ENCODE measurements at regions not wholly inside any gene's neighbourhood (a gene's known extent, or its start where the extent isn't known, plus 50 kb on each side); places are given as distances from the start of the nearest gene placed in this dataset.

- no peak for TF ChIP-seq ZNF256 (CRISPR knock-in tag; conservative IDR thresholded peaks at IDR 0.05)
Measured at GRCh38 chr1:106899644-106900043, 156.8 kb upstream of the PRMT6 start (continued).

DNA sequence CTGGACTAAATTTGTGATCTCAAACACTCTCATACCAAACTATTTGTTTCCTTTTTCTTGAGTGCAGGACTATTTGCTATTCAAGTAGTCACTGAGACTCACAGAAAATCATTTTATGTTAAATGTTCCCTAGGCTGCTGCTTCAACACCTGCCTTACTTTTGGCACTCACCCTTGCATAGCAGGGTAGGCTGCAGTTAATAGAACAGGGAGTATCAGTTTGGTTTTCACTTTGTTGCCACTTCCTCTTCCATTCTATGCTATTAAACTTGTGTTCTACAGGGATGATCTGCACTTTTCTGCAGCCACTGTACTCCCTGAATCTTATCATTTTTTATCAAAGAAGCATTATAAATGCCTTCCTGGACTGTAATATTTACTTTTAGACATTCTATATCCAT is 148.7 kb upstream of the PRMT6 start:
- Histone ChIP-seq H3K4me3 (replicated peaks in 1 of 3; ENCODE audit: insufficient read depth in 1 of 3, low read depth in 2 of 3, low read length in 3 of 3) (no peak overlapping the region), H3K9ac (ENCODE audit: insufficient read depth, low read depth, low read length) (no peak overlapping the region), H2AFZ (ENCODE audit: low read length) (no peak overlapping the region), H4K20me1 (ENCODE audit: insufficient read depth, low read length) (no peaks in the 10 kb centered on the region), H3K4me1 (ENCODE audit: insufficient read depth, low read length) (no peaks in the 10 kb centered on the region), H3K27me3 (ENCODE audit: control insufficient read depth in 1 of 2, insufficient read depth in 2 of 2, low read length in 2 of 2) (no peaks in the 10 kb centered on the region), H3K36me3 (replicated peaks in 1 of 2; ENCODE audit: control insufficient read depth in 1 of 2, insufficient read depth in 2 of 2, low read length in 2 of 2) (no peaks in the 10 kb centered on the region), H3K79me2 (ENCODE audit: insufficient read depth, low read length) (no peaks in the 10 kb centered on the region), H3K4me2 (ENCODE audit: low read depth, low read length) (no peak overlapping the region), H3K27ac (ENCODE audit: extremely low read length, insufficient read depth, low read length) (no peak overlapping the region), H3K9me3 (ENCODE audit: low read length) (peaks cover 63% of the 10 kb centered on the region)
- FAIRE-seq, result no peak
- DNase-seq (ENCODE audit: low spot score), result no peak
- no peak for ATAC-seq
- TF ChIP-seq BCLAF1 (IDR thresholded peaks at IDR 0.05), result no peak
- no peak for TF ChIP-seq DR1 (CRISPR knock-in tag; IDR thresholded peaks at IDR 0.05)
- TF ChIP-seq IKZF4 (CRISPR knock-in tag; IDR thresholded peaks at IDR 0.05; ENCODE audit: borderline replicate concordance, low read depth, not compliant biosample characterization), result no peak
- no peak for TF ChIP-seq ZNF639 (CRISPR knock-in tag; conservative IDR thresholded peaks at IDR 0.05)
- TF ChIP-seq NCOA1 (CRISPR knock-in tag; IDR thresholded peaks at IDR 0.05), result no peak
- TF ChIP-seq ZNF496 (CRISPR knock-in tag; IDR thresholded peaks at IDR 0.05; ENCODE audit: insufficient replicate concordance), result no peak
- no peak for TF ChIP-seq ZNF296 (CRISPR knock-in tag; conservative IDR thresholded peaks at IDR 0.05)
- TF ChIP-seq, protein P1, sequence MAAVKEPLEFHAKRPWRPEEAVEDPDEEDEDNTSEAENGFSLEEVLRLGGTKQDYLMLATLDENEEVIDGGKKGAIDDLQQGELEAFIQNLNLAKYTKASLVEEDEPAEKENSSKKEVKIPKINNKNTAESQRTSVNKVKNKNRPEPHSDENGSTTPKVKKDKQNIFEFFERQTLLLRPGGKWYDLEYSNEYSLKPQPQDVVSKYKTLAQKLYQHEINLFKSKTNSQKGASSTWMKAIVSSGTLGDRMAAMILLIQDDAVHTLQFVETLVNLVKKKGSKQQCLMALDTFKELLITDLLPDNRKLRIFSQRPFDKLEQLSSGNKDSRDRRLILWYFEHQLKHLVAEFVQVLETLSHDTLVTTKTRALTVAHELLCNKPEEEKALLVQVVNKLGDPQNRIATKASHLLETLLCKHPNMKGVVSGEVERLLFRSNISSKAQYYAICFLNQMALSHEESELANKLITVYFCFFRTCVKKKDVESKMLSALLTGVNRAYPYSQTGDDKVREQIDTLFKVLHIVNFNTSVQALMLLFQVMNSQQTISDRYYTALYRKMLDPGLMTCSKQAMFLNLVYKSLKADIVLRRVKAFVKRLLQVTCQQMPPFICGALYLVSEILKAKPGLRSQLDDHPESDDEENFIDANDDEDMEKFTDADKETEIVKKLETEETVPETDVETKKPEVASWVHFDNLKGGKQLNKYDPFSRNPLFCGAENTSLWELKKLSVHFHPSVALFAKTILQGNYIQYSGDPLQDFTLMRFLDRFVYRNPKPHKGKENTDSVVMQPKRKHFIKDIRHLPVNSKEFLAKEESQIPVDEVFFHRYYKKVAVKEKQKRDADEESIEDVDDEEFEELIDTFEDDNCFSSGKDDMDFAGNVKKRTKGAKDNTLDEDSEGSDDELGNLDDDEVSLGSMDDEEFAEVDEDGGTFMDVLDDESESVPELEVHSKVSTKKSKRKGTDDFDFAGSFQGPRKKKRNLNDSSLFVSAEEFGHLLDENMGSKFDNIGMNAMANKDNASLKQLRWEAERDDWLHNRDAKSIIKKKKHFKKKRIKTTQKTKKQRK (IDR thresholded peaks at IDR 0.05; ENCODE audit: low read length), result no peak
- TF ChIP-seq HOXA7 (CRISPR knock-in tag; IDR thresholded peaks at IDR 0.05), result no peak
- no peak for TF ChIP-seq ZNF614 (CRISPR knock-in tag; IDR thresholded peaks at IDR 0.05; ENCODE audit: borderline replicate concordance)
- TF ChIP-seq TBX3 (IDR thresholded peaks at IDR 0.05; ENCODE audit: borderline replicate concordance), result no peak
- TF ChIP-seq NR2F2 (IDR thresholded peaks at IDR 0.05; ENCODE audit: borderline replicate concordance, low read depth), result no peak
- TF ChIP-seq ZNF713 (CRISPR knock-in tag; IDR thresholded peaks at IDR 0.05), result no peak
- TF ChIP-seq SIX4 (CRISPR knock-in tag; IDR thresholded peaks at IDR 0.05), result no peak
- no peak for TF ChIP-seq ZSCAN20 (CRISPR knock-in tag; IDR thresholded peaks at IDR 0.05; ENCODE audit: borderline replicate concordance)
- TF ChIP-seq RBFOX2 (IDR thresholded peaks at IDR 0.05; ENCODE audit: low read depth, low read length), result no peak
- ChIA-PET POLR2A (no interaction called here), CTCF (ENCODE audit: low intra/inter-chr PET ratio, low total read pairs) (no interaction called here)
- BruUV-seq (replicated peaks), result no TSS peak
- in situ Hi-C loops (cut with HindIII; ENCODE audit: extremely low pct_ligation_motif_present, low pct_unique_long_range_greater_than_20kb) (no loop called here), intact Hi-C loops (cut with micrococcal nuclease; ENCODE audit: unreplicated experiment) (no loop called here)
